ENCODE measurements at regions not wholly inside any gene's neighbourhood (a gene's known extent, or its start where the extent isn't known, plus 50 kb on each side); places are given as distances from the start of the nearest gene placed in this dataset.

DNA sequence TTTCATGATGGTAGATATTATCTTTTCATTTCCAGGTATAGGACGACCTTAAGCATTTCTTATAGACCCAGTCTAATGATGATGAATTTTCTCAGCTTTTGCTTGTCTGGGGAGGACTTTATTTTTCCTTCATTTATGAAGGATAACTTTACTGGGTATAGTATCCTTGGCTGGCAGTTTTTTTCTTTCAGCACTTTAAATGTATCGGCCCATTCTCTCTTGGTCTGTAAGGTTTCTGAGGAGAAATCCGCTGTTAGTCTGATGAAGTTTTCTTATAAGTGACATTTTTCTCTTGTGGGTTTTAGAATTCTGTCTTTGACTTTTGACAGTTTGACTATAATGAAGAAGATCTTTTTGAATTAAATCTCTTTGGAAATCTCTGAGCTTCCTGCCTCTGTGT lies 144.7 kb upstream of the SLC22A23 start:
- TF ChIP-seq CTCF (IDR thresholded peaks at IDR 0.05) (no peak), POLR2AphosphoS5 (IDR thresholded peaks at IDR 0.05) (no peak), POLR2A (IDR thresholded peaks at IDR 0.05) (no peak)

All from prostate gland (tissue), 2 donors.